ENCODE measurements at regions not wholly inside any gene's neighbourhood (a gene's known extent, or its start where the extent isn't known, plus 50 kb on each side); places are given as distances from the start of the nearest gene placed in this dataset.

- intact Hi-C loops (cut with DNase I): no loop called here
- Histone ChIP-seq H3K4me3 (no peak overlapping the region), H3K27ac (no peak overlapping the region), H3K9me3 (no peaks in the 10 kb centered on the region), H3K4me1 (no peaks in the 10 kb centered on the region), H3K36me3 (no peaks in the 10 kb centered on the region), H3K27me3 (no peaks in the 10 kb centered on the region)
- 87 to 91% methylated on average over 6 of the region's 6 CpGs for WGBS, 2 donors
- FAIRE-seq (no peak), DNase-seq (no peak), ATAC-seq (no peak)
- no peak for TF ChIP-seq CTCF (IDR thresholded peaks at IDR 0.05)
Measured at GRCh38 chr1:82329226-82329625, 528.5 kb downstream of the ADGRL2 start.

DNA sequence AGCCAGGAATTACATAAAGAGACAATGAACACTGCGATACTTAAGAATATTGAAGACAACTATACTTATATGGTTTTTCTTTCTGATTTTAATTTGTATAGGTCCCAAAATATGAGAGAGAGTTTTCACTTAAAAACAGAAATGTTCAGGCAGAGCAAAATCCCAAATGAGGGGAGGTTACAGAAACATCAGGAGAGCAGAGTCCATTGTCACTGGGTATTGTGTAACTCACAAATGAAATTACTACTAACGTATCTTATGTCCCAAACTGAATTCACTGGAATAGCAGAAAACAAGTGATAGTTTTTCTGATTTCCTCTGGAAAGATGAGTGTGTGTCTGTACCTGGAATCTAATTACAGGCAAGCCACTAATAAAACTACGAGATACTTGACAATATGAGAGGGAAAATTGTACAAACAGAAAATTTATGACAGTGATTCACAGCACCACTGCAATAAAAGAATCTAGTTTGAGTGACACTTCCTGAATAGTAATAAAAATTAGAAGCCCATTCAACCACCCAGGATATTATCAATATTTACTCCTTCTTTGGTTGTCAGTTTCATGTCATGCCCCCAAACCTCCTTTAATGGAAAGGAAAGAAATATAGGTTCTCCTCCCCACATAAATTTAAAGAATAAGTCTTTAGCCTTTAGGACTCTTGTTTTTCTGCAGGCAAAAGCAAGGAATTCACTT, 522.6 kb downstream of the ADGRL2 start:
- no peak for DNase-seq
- FAIRE-seq: no peak
- H3K27ac ChIP-seq: no peak overlapping the region
- no peaks in the 10 kb centered on the region for H3K36me3 ChIP-seq
- ATAC-seq: no peak
- 68 to 74% methylated on average over 3 of the region's 3 CpGs for WGBS, 2 donors
- H3K4me1 ChIP-seq: no peaks in the 10 kb centered on the region
- intact Hi-C loops (cut with DNase I): no loop called here
- no peaks in the 10 kb centered on the region for H3K27me3 ChIP-seq
- no peak overlapping the region for H3K4me3 ChIP-seq
- TF ChIP-seq CTCF (IDR thresholded peaks at IDR 0.05): no peak
- no peaks in the 10 kb centered on the region for H3K9me3 ChIP-seq

DNA sequence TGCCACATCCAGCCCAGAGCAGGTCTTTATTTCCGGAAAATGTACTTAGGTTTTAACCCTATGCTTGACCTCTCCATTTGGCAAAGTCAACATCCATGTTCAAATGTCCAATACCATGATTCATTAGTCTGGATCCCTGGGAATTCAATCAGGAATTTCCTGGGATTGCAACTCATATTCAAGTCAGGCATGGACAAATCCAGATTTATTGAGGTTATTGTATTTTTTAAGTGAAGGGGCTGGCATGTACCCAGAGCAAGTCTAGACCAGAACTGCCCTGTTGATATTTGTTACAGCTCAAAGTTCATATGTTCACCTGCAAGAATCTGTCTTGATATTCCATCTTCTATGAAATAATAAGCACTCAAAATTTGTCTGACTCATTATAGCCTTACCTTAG, 521.1 kb downstream of the ADGRL2 start:
- DNase-seq: no peak
- ATAC-seq: no peak
- no peak overlapping the region for H3K27ac ChIP-seq
- H3K27me3 ChIP-seq: no peaks in the 10 kb centered on the region
- no peaks in the 10 kb centered on the region for H3K36me3 ChIP-seq
- no peaks in the 10 kb centered on the region for H3K9me3 ChIP-seq
- intact Hi-C loops (cut with DNase I): no loop called here
- TF ChIP-seq CTCF (IDR thresholded peaks at IDR 0.05): no peak
- no peak overlapping the region for H3K4me3 ChIP-seq
- 60 to 76% methylated on average over 1 of the region's 1 CpG for WGBS, 2 donors
- no peak for FAIRE-seq
- H3K4me1 ChIP-seq: no peaks in the 10 kb centered on the region

GRCh38 chr1:82319546-82319945, 518.8 kb downstream of the ADGRL2 start:
- H3K27ac ChIP-seq: no peak overlapping the region
- intact Hi-C loops (cut with DNase I): no loop called here
- H3K27me3 ChIP-seq: no peaks in the 10 kb centered on the region
- TF ChIP-seq CTCF (IDR thresholded peaks at IDR 0.05): no peak
- no peak for DNase-seq
- ATAC-seq: no peak
- H3K36me3 ChIP-seq: no peaks in the 10 kb centered on the region
- H3K9me3 ChIP-seq: no peaks in the 10 kb centered on the region
- H3K4me3 ChIP-seq: no peak overlapping the region
- FAIRE-seq: no peak
- H3K4me1 ChIP-seq: no peaks in the 10 kb centered on the region

- no peak for TF ChIP-seq CTCF (IDR thresholded peaks at IDR 0.05)
- H3K4me1 ChIP-seq: no peaks in the 10 kb centered on the region
- intact Hi-C loops (cut with DNase I): no loop called here
- H3K27ac ChIP-seq: no peak overlapping the region
- H3K36me3 ChIP-seq: no peaks in the 10 kb centered on the region
- no peaks in the 10 kb centered on the region for H3K9me3 ChIP-seq
- H3K4me3 ChIP-seq: no peak overlapping the region
- WGBS, 2 donors: 66 to 77% methylated on average over 2 of the region's 2 CpGs
- no peak for DNase-seq
- no peak for FAIRE-seq
- no peaks in the 10 kb centered on the region for H3K27me3 ChIP-seq
- no peak for ATAC-seq
Measured at GRCh38 chr1:82318921-82319320, 518.2 kb downstream of the ADGRL2 start.

All from pancreas (tissue), 10 donors.